Peyer's patch (tissue), 4 donors: ENCODE measurements at regions not wholly inside any gene's neighbourhood (a gene's known extent, or its start where the extent isn't known, plus 50 kb on each side); places are given as distances from the start of the nearest gene placed in this dataset.

Source experiments
- DNase-seq, 3 donors: peaks; one replicate each; pipeline ENCODE4 v3.0.0-alpha.2; 2017 to 2019
- H3K27ac ChIP-seq, 4 donors: fragments of 200-600 bp; sonication (generic); one replicate each; pipeline ENCODE4 v1.5.1; 2016 to 2019
- H3K27me3 ChIP-seq, 2 donors: fragments of 200-600 bp; sonication (generic); one replicate each; pipeline ENCODE4 v1.5.1; 2019
- H3K36me3 ChIP-seq, 3 donors: fragments of 200-600 bp; sonication (generic); one replicate each; pipeline ENCODE4 v1.5.1; 2016 to 2019
- H3K4me1 ChIP-seq, 4 donors: fragments of 200-600 bp; sonication (generic); one replicate each; pipeline ENCODE4 v1.5.1; 2016 to 2019
- H3K4me3 ChIP-seq, 4 donors: fragments of 200-600 bp; sonication (generic); 1 replicate in 3 of 4; 2 replicates in 1 of 4; pipeline ENCODE4 v1.5.1; 2016 to 2019; ENCODE audit warnings: mild to moderate bottlenecking in 1 of 4
- H3K9me3 ChIP-seq, 4 donors: fragments of 200-600 bp; sonication (generic); one replicate each; pipeline ENCODE4 v1.5.1; 2016 to 2019; ENCODE audit warnings: mild to moderate bottlenecking in 1 of 4
- POLR2A ChIP-seq, 2 donors: fragments of 450-650 bp; IDR thresholded peaks; one replicate each; pipeline ENCODE4 v1.5.1; 2017; ENCODE audit warnings: antibody characterized with exemption in 2 of 2, mild to moderate bottlenecking in 2 of 2, moderate library complexity in 2 of 2
- TF ChIP-seq, protein P1 (sequence below), 6 experiments: fragments of 450-650 bp in 4 of 6; fragments of 200-600 bp in 2 of 6; sonication (generic) in 1 of 6; IDR thresholded peaks; one replicate each; pipeline ENCODE4 v1.5.1; 2017 to 2019; ENCODE audit warnings: antibody characterized with exemption in 6 of 6, mild to moderate bottlenecking in 3 of 6, moderate library complexity in 1 of 6

GRCh38 chr6:27178860-27179259, 68.6 kb upstream of the PRSS16 start:
- no peaks in the 10 kb centered on the region for H3K36me3 ChIP-seq
- H3K9me3 ChIP-seq = no peaks in the 10 kb centered on the region
- peak overlapping the region in 1 of 4 donors; percentile 85 for H3K4me3 ChIP-seq
- no peak for DNase-seq
- no peaks in the 10 kb centered on the region for H3K27me3 ChIP-seq
- H3K4me1 ChIP-seq = no peaks in the 10 kb centered on the region
- H3K27ac ChIP-seq = no peak overlapping the region
- TF ChIP-seq, protein P1, sequence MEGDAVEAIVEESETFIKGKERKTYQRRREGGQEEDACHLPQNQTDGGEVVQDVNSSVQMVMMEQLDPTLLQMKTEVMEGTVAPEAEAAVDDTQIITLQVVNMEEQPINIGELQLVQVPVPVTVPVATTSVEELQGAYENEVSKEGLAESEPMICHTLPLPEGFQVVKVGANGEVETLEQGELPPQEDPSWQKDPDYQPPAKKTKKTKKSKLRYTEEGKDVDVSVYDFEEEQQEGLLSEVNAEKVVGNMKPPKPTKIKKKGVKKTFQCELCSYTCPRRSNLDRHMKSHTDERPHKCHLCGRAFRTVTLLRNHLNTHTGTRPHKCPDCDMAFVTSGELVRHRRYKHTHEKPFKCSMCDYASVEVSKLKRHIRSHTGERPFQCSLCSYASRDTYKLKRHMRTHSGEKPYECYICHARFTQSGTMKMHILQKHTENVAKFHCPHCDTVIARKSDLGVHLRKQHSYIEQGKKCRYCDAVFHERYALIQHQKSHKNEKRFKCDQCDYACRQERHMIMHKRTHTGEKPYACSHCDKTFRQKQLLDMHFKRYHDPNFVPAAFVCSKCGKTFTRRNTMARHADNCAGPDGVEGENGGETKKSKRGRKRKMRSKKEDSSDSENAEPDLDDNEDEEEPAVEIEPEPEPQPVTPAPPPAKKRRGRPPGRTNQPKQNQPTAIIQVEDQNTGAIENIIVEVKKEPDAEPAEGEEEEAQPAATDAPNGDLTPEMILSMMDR (IDR thresholded peaks at IDR 0.05) = no peak
- TF ChIP-seq POLR2A (IDR thresholded peaks at IDR 0.05) = no peak

DNA sequence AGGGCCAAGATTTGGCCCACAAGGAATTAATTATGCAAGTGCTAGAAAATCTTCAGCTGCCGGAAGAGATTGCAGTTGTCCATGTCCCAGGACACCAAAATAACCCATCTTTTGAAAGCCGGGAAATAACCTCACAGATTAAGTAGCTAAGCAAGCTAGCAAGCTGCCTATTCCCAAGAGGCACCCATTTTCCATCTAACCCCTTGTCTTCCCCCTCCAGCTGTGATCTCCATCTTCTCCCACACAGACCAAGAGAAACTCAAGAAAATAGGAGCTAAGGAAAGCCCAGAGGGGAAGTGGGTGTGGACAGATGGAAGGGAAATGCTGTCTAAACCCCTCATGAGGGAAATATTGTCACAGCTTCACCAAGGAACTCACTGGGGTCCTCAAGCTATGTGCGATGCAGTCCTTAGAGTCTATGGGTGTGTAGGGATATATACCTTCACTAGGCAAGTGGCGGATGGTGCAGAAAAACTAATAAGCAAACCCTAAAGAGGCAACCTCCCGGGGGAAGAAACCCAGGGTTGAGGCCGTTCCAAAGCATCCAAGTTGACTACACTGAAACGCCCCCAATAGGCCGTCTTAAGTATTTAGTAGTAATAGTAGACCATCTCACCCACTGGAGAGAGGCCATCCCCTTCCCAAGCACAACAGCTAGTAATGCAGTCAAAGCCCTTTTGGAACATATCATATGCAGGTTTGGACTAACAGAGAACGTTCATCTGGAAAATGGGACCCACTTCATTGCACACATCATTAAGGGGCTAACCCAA, 64.3 kb upstream of the PRSS16 start:
- peaks cover 0 to 5% (median 0%) of the 10 kb centered on the region in 4 donors for H3K4me1 ChIP-seq
- TF ChIP-seq POLR2A (IDR thresholded peaks at IDR 0.05) = no peak
- no peaks in the 10 kb centered on the region for H3K9me3 ChIP-seq

DNA sequence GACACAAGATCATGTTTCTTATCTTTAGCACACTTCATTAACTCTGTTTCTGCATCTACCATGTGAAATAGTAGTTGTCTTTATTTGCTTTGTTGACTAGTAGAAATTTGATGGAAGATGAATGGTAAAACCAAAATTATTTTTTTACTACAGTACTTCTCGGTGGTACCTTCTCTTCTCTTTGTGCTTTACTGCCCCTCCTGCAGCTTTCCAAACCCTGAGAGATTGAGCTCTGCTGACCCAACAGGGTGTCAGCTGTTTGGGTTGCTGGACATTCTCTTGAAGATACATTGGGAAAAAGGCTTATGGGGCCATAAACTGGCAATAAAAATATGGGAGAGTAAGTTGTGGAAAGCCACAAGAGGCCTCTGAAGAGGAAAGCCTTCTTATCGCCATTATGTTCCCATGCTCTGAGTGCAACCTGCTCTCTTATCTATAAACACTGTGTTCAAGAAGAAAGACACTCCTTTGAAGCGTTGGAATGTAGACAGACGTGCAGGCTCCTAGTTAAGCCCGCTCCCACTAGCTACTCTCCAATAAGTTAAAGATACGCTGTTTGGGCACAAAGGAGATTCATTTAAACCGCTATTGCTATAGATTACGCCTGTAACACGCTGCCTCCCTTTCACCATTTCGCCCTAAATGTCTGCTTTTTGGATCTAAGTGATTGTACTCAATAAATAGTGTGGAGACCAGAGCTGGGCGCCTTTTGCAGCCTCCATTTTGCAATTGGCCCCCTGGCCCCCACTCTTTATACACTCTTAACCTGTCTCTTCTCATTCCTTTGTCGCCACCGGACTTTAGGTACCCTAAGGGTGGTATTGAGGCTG, 60.1 kb upstream of the PRSS16 start:
- H3K4me1 ChIP-seq = peaks cover 0 to 5% (median 0%) of the 10 kb centered on the region in 4 donors
- no peaks in the 10 kb centered on the region for H3K36me3 ChIP-seq
- no peak for DNase-seq
- no peaks in the 10 kb centered on the region for H3K9me3 ChIP-seq
- peak overlapping the region; percentile 47 to 84 (median 68) for H3K4me3 ChIP-seq
- H3K27me3 ChIP-seq = no peaks in the 10 kb centered on the region
- peak overlapping the region; percentile 67 to 88 (median 72) for H3K27ac ChIP-seq
- no peak for TF ChIP-seq POLR2A (IDR thresholded peaks at IDR 0.05)
- TF ChIP-seq, protein P1 (IDR thresholded peaks at IDR 0.05) = no peak

More for the DNA sequence above, 64.3 kb upstream of the PRSS16 start:
- DNase-seq = no peak
- no peaks in the 10 kb centered on the region for H3K36me3 ChIP-seq
- no peaks in the 10 kb centered on the region for H3K27me3 ChIP-seq
- no peak overlapping the region for H3K27ac ChIP-seq
- no peak overlapping the region for H3K4me3 ChIP-seq

GRCh38 chr6:27188061-27188884, 59.2 kb upstream of the PRSS16 start:
- peak overlapping the region; percentile 67 to 88 (median 72) for H3K27ac ChIP-seq
- no peaks in the 10 kb centered on the region for H3K9me3 ChIP-seq
- no peaks in the 10 kb centered on the region for H3K36me3 ChIP-seq
- DNase-seq = peak; percentile 42 to 80 (median 71)
- H3K4me1 ChIP-seq = peaks cover 0 to 5% (median 0%) of the 10 kb centered on the region in 4 donors
- H3K27me3 ChIP-seq = no peaks in the 10 kb centered on the region
- TF ChIP-seq, protein P1 (IDR thresholded peaks at IDR 0.05) = no peak
- TF ChIP-seq POLR2A (IDR thresholded peaks at IDR 0.05) = peak; percentile 29 to 49
- H3K4me3 ChIP-seq = peak overlapping the region; percentile 47 to 84 (median 68)

- Histone ChIP-seq H3K4me1 (peaks cover 0 to 5% (median 0%) of the 10 kb centered on the region in 4 donors), H3K9me3 (no peaks in the 10 kb centered on the region), H3K27me3 (no peaks in the 10 kb centered on the region), H3K4me3 (peak overlapping the region; percentile 47 to 84 (median 68)), H3K36me3 (no peaks in the 10 kb centered on the region), H3K27ac (peak overlapping the region; percentile 67 to 88 (median 72))
- TF ChIP-seq, protein P1 (IDR thresholded peaks at IDR 0.05) = peak; percentile 46 to 88 (median 77)
- no peak for TF ChIP-seq POLR2A (IDR thresholded peaks at IDR 0.05)
- DNase-seq = peak in 2 of 3 donors; percentile 59 to 82
Measured at GRCh38 chr6:27188885-27189418, 58.5 kb upstream of the PRSS16 start.
